ENCODE measurements at regions not wholly inside any gene's neighbourhood (a gene's known extent, or its start where the extent isn't known, plus 50 kb on each side); places are given as distances from the start of the nearest gene placed in this dataset.
A peak's percentile ranks its signal among the peaks of the same experiment; 100 is the strongest.
"Not testable (repeated sequence)": the region's sequence is repeated elsewhere in the genome, so short reads cannot be mapped to it uniquely, and the experiment has no call there.

DNA sequence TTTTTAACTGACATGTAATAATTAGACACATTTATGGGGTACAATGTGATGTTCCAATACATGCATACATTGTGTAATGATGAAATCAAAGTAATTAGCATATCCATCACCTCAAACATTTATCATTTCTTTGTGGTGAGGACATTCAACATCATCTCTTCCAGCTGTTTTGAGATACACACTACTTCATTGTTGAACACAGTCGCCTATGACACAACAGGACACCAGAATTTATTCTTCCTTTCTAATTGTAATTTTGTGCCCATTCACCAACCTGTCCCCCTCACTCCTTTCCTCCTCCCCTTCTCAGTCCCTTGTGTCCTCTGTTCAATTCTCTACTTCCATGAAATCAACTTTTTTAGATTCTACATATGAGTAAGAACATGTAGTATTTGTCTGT lies 113.4 kb upstream of the CBLB start:
- DNase-seq, result no peak

DNA sequence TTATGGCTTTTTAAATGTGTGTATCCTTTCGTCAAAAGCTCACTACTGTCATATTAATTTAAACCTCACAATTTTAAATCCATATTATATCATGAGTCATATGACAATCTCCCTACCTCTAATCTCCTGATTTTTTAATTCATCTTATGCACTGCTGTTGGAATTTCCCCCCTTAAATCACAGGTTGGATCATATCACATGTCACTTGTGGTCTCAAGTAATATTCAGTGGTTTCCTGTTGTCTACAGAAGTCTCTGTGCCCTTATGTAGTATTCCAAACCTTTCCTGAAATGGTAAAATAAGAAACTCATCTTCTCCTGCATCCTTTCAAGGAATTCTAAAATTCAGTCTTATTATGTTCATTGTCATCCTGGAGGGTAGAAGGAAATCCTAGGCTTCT lies 116.0 kb upstream of the CBLB start:
- no peak for DNase-seq

DNA sequence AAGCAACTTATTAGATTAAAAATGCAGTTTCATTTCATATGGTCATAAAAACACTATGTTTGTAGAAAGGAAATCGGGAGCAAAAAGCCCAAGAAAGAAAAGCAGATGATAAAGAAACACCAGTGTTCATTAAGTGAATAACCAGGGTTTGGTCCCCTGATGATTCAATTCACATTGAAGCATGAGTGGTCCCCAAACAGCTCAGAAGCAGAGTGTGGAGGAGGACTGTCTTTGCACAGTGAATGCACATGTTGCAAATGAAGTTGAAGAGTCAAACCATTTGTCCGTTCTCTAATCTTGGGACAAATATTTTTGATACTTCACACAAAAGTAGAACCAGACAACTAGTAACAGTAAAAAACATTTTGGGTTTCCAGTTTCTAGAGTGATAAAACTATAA lies 117.5 kb upstream of the CBLB start:
- DNase-seq, result not testable (repeated sequence)

DNA sequence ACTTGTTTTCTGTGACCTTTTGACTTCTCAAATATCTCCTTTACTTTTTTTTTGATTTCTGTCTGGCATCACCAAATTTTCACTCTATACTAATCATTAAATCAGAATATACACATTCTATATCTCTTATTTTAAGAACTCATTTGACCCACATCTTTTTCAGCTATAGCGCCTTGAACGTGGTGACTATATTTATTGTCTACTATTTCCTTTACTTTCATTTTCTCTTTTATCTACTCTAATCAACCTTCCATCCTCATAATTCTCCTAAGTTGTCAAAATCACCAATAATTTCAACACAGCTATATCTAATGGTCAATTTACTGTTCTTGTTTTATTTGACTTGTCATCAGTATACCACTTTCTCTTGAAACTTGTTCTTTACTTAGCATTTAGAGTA lies 119.0 kb upstream of the CBLB start:
- DNase-seq, result no peak

DNA sequence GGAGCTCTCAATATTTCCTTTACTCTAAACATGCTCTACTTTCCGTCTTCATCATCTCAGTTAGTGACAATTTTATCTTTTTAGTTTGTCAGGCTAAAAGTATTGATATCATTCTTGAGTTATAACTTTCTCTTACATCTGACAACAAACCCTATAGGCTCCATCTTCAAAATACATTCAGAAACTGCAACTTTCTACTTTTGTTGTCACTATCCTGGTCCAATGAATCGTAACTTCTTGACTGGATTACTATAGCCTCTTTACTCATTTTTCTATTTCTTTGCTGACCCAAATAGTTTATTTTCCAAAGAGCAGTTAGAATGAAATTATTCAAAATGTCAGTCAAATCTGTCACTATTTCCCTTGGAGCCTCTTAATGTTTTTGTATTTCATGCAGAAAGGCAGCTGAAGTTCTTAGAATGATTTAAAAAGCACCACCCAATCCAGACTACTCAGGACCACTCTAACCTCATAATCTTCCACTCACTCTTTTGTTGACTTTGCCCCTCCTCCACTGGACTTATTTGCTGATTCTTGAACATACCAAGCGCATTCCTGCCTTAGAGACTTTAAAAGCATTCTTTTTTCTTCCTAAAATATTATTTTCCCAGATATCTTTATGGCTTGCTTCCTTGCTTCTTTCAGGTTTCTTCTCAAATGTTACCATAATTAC lies 119.9 kb upstream of the CBLB start:
- no peak for DNase-seq

- no peak for DNase-seq
Measured at GRCh38 chr3:105996781-105997180, 128.0 kb upstream of the CBLB start.

- DNase-seq, result no peak
Measured at GRCh38 chr3:105997466-105997799, 128.6 kb upstream of the CBLB start.

GRCh38 chr3:105997800-105998526 lies 129.2 kb upstream of the CBLB start:
- peak; percentile 2 for DNase-seq

GRCh38 chr3:105999856-106000255 lies 131.0 kb upstream of the CBLB start:
- DNase-seq, result no peak

DNA sequence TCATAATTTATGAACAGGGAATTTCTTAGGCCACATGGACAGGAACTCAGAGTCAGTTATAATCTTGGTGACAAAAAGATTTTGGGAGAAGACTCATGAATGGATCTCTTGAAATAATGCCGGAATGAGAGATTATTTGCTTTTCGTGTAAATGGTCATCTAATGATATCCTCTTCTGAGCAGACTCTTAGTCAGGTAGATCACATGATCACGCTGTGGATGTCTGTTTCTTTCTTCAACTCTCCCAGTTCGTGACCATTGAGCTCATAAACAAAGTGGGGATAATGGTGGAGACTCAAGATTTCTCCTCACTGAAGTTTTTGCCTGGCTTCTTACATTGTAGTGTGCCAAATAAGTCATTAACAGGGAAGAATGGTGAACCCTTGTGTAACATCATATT lies 133.1 kb upstream of the CBLB start:
- no peak for DNase-seq

DNA sequence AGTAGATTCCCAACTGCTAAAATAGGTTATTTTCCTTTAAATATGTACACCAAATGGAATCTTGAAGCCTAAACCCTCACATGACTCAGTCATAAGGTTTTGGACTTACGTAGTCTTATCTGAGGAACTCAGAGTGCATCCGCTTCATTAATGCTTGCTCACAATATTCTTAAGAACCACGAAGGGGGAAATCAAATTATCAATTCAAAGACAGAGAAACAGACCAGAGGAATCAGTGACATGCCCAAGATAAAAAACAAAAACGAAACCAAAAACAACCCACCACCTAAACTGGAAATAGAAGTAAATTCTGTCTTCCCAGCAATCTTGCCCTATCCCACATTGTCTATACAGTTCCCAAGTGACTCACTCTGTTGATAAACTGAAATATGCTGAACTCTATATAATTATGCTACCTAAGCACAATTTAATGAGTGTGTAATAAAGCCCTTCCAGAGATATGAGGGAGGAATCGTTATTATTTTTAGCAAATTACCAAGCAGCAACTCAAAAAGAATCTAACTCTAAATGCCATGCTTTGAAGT lies 135.4 kb upstream of the CBLB start:
- peak; percentile 2 for DNase-seq

DNA sequence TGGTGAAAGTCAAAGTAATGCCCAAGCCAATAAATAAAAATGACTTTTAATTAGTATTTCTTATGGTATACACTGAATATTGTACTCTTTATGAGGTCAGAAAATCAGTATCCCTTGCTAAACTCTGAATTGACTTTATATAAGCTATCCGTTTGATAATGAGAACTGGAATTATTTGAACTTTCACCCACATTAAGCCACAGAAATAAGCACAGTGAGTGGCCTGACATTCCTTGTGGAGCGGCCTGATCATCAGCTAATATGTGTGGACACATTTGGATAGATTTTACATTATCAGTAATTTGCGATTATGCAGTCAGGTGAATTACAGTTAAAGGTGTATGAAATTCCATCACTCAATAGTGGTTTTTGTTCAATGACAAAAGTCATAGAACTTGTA lies 136.0 kb upstream of the CBLB start:
- no peak for DNase-seq

DNA sequence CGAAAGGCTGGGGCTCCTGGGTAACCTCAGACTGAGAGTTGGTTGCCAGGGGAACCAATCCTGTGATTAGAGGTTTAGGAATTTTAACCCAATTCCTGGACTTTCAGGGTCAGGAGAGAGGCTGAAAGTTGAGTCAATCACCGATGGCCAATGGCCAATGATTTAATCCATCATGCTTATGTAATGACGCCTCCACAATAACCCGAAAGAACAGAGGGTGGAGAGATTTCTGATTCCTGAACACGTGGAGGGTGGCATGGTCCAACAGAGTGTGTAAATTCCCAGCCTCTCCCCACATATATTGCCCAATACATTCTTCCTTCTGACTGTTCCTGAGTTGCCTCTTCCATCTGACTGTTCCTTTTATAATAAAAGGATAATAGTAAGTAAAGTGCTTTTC lies 137.2 kb upstream of the CBLB start:
- DNase-seq, result no peak

GRCh38 chr3:106006571-106006970 lies 137.8 kb upstream of the CBLB start:
- no peak for DNase-seq

DNA sequence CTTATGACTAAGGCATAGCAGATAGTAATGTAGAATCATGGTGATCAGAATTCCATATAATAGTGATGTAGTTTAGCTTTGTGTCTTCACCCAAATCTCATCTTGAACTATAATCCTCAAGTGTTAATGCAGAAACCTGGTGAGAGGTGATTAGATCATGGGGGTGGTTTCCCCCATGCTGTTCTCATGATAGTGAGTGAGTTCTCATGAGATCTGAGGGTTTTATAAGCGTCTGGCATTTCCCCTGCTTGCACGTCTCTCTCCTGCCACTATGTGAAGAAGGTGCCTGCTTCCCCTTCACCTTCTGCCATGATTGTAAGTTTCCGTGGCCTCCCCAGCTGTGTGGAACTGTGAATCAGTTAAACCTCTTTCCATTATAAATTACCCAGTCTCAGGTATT lies 138.7 kb upstream of the CBLB start:
- DNase-seq, result no peak

GRCh38 chr3:106008766-106009165 lies 140.0 kb upstream of the CBLB start:
- DNase-seq, result no peak

DNA sequence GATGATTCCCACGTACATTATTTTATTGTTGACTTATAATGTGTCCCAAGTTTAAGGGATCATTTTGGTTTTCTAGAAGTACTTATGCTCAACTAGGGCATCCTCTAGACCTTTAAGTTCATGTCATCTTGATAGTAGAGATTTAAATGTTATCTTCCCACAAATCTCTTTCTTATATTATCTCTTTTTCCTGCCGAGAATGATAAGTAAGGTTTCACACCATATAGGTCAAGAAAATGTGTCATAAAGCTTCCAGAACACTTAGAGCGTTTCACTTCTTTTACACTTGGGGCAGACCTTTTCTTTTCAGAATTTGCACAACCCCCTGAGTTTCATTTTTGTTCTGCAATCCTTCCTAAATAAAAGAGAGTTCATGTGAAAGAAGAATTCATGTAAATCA lies 142.0 kb upstream of the CBLB start:
- DNase-seq, result no peak

GRCh38 chr3:106013971-106014370 lies 145.2 kb upstream of the CBLB start:
- DNase-seq, result peak; percentile 46

- no peak for DNase-seq
Measured at GRCh38 chr3:106014518-106014917, 145.7 kb upstream of the CBLB start.

GRCh38 chr3:106014971-106015370 lies 146.2 kb upstream of the CBLB start:
- DNase-seq, result no peak

- DNase-seq, result no peak
Measured at GRCh38 chr3:106018102-106018501, 149.3 kb upstream of the CBLB start.

GRCh38 chr3:106018929-106019550 lies 150.2 kb upstream of the CBLB start:
- DNase-seq, result no peak

GRCh38 chr3:106022913-106023312 lies 154.1 kb upstream of the CBLB start:
- DNase-seq, result no peak

- DNase-seq, result no peak
Measured at GRCh38 chr3:106025151-106025722, 156.4 kb upstream of the CBLB start.
